ENCODE measurements at regions not wholly inside any gene's neighbourhood (a gene's known extent, or its start where the extent isn't known, plus 50 kb on each side); places are given as distances from the start of the nearest gene placed in this dataset.

- Histone ChIP-seq H3K9ac (ENCODE audit: low read length) (no peak overlapping the region), H3K18ac (ENCODE audit: low read depth in 1 of 2, low read length in 2 of 2) (no peak overlapping the region), H3K27me3 (ENCODE audit: control insufficient read depth in 1 of 2, insufficient read depth in 1 of 2, low read length in 2 of 2) (no peaks in the 10 kb centered on the region), H3K4me3 (ENCODE audit: insufficient read depth in 1 of 2, low read depth in 1 of 2, low read length in 2 of 2) (no peak overlapping the region), H3K4me1 (ENCODE audit: control insufficient read depth, insufficient read depth, low read depth, low read length) (no peaks in the 10 kb centered on the region), H3K4ac (ENCODE audit: low read depth in 1 of 2, low read length in 2 of 2) (no peak overlapping the region), H2BK15ac (ENCODE audit: low read depth, poor library complexity, severe bottlenecking) (no peak overlapping the region), H2BK12ac (ENCODE audit: low read length in 2 of 2) (no peak overlapping the region), H3K9me3 (ENCODE audit: control insufficient read depth, low read length) (no peaks in the 10 kb centered on the region), H3K14ac (ENCODE audit: low read length in 2 of 2) (no peak overlapping the region), H3K27ac (ENCODE audit: low read length, poor library complexity, severe bottlenecking) (no peak overlapping the region), H4K91ac (ENCODE audit: low read length) (no peak overlapping the region), H3K79me1 (replicated peaks; ENCODE audit: low read length, poor library complexity, severe bottlenecking) (no peaks in the 10 kb centered on the region), H2AFZ (ENCODE audit: low read depth, low read length) (no peak overlapping the region), H3K23ac (ENCODE audit: low read length in 2 of 2) (no peak overlapping the region), H3K4me2 (ENCODE audit: low read length, poor library complexity, severe bottlenecking) (no peak overlapping the region), H2BK120ac (ENCODE audit: low read depth, low read length) (no peak overlapping the region), H2AK5ac (ENCODE audit: low read length, severe bottlenecking) (no peak overlapping the region), H3K36me3 (ENCODE audit: control insufficient read depth in 1 of 2, insufficient read depth in 2 of 2, low read depth in 1 of 2, low read length in 2 of 2) (no peaks in the 10 kb centered on the region), H4K8ac (ENCODE audit: low read length) (no peak overlapping the region), H2BK5ac (ENCODE audit: low read depth, low read length, poor library complexity, severe bottlenecking) (no peak overlapping the region)
- DNase-seq, result no peak
- 94% methylated on average over 2 of the region's 2 CpGs for WGBS
Measured at GRCh38 chr1:199310708-199311107, 671.9 kb downstream of the PTPRC start.

- Histone ChIP-seq H2BK15ac (ENCODE audit: low read depth, poor library complexity, severe bottlenecking) (no peak overlapping the region), H2AFZ (ENCODE audit: low read depth, low read length) (no peak overlapping the region), H2AK5ac (ENCODE audit: low read length, severe bottlenecking) (no peak overlapping the region), H3K4ac (ENCODE audit: low read depth in 1 of 2, low read length in 2 of 2) (no peak overlapping the region), H3K14ac (ENCODE audit: low read length in 2 of 2) (no peak overlapping the region), H3K79me1 (replicated peaks; ENCODE audit: low read length, poor library complexity, severe bottlenecking) (no peaks in the 10 kb centered on the region), H3K9ac (ENCODE audit: low read length) (no peak overlapping the region), H3K4me2 (ENCODE audit: low read length, poor library complexity, severe bottlenecking) (no peak overlapping the region), H3K4me1 (ENCODE audit: control insufficient read depth, insufficient read depth, low read depth, low read length) (no peaks in the 10 kb centered on the region), H2BK120ac (ENCODE audit: low read depth, low read length) (no peak overlapping the region), H3K27ac (ENCODE audit: low read length, poor library complexity, severe bottlenecking) (no peak overlapping the region), H2BK12ac (ENCODE audit: low read length in 2 of 2) (no peak overlapping the region), H3K27me3 (ENCODE audit: control insufficient read depth in 1 of 2, insufficient read depth in 1 of 2, low read length in 2 of 2) (no peaks in the 10 kb centered on the region), H3K36me3 (ENCODE audit: control insufficient read depth in 1 of 2, insufficient read depth in 2 of 2, low read depth in 1 of 2, low read length in 2 of 2) (no peaks in the 10 kb centered on the region), H3K4me3 (ENCODE audit: insufficient read depth in 1 of 2, low read depth in 1 of 2, low read length in 2 of 2) (no peak overlapping the region), H3K9me3 (ENCODE audit: control insufficient read depth, low read length) (no peaks in the 10 kb centered on the region), H2BK5ac (ENCODE audit: low read depth, low read length, poor library complexity, severe bottlenecking) (no peak overlapping the region), H3K18ac (ENCODE audit: low read depth in 1 of 2, low read length in 2 of 2) (no peak overlapping the region), H4K91ac (ENCODE audit: low read length) (no peak overlapping the region), H4K8ac (ENCODE audit: low read length) (no peak overlapping the region), H3K23ac (ENCODE audit: low read length in 2 of 2) (no peak overlapping the region)
- no peak for DNase-seq
- 78% methylated on average over 4 of the region's 5 CpGs for WGBS
Measured at GRCh38 chr1:199311478-199312262, 672.8 kb downstream of the PTPRC start.

- H3K36me3 ChIP-seq (ENCODE audit: control insufficient read depth in 1 of 2, insufficient read depth in 2 of 2, low read depth in 1 of 2, low read length in 2 of 2), result no peaks in the 10 kb centered on the region
- no peak for DNase-seq
- no peak overlapping the region for H2BK120ac ChIP-seq (ENCODE audit: low read depth, low read length)
- H3K4me2 ChIP-seq (ENCODE audit: low read length, poor library complexity, severe bottlenecking), result no peak overlapping the region
- H3K79me1 ChIP-seq (replicated peaks; ENCODE audit: low read length, poor library complexity, severe bottlenecking), result no peaks in the 10 kb centered on the region
- no peak overlapping the region for H2BK15ac ChIP-seq (ENCODE audit: low read depth, poor library complexity, severe bottlenecking)
- H4K91ac ChIP-seq (ENCODE audit: low read length), result no peak overlapping the region
- H3K9ac ChIP-seq (ENCODE audit: low read length), result no peak overlapping the region
- no peak overlapping the region for H3K23ac ChIP-seq (ENCODE audit: low read length in 2 of 2)
- no peak overlapping the region for H2BK12ac ChIP-seq (ENCODE audit: low read length in 2 of 2)
- no peak overlapping the region for H3K18ac ChIP-seq (ENCODE audit: low read depth in 1 of 2, low read length in 2 of 2)
- no peak overlapping the region for H3K14ac ChIP-seq (ENCODE audit: low read length in 2 of 2)
- no peak overlapping the region for H2AK5ac ChIP-seq (ENCODE audit: low read length, severe bottlenecking)
- H3K4me1 ChIP-seq (ENCODE audit: control insufficient read depth, insufficient read depth, low read depth, low read length), result no peaks in the 10 kb centered on the region
- 88% methylated on average over 1 of the region's 2 CpGs for WGBS
- H3K27me3 ChIP-seq (ENCODE audit: control insufficient read depth in 1 of 2, insufficient read depth in 1 of 2, low read length in 2 of 2), result no peaks in the 10 kb centered on the region
- H3K4ac ChIP-seq (ENCODE audit: low read depth in 1 of 2, low read length in 2 of 2), result no peak overlapping the region
- no peak overlapping the region for H2BK5ac ChIP-seq (ENCODE audit: low read depth, low read length, poor library complexity, severe bottlenecking)
- H2AFZ ChIP-seq (ENCODE audit: low read depth, low read length), result no peak overlapping the region
- H4K8ac ChIP-seq (ENCODE audit: low read length), result no peak overlapping the region
- no peak overlapping the region for H3K4me3 ChIP-seq (ENCODE audit: insufficient read depth in 1 of 2, low read depth in 1 of 2, low read length in 2 of 2)
- H3K9me3 ChIP-seq (ENCODE audit: control insufficient read depth, low read length), result no peaks in the 10 kb centered on the region
- H3K27ac ChIP-seq (ENCODE audit: low read length, poor library complexity, severe bottlenecking), result no peak overlapping the region
Measured at GRCh38 chr1:199312626-199313025, 673.8 kb downstream of the PTPRC start.

- Histone ChIP-seq H3K9me3 (ENCODE audit: control insufficient read depth, low read length) (no peaks in the 10 kb centered on the region), H3K27ac (ENCODE audit: low read length, poor library complexity, severe bottlenecking) (no peak overlapping the region), H3K9ac (ENCODE audit: low read length) (no peak overlapping the region), H3K4me3 (ENCODE audit: insufficient read depth in 1 of 2, low read depth in 1 of 2, low read length in 2 of 2) (no peak overlapping the region), H3K79me1 (replicated peaks; ENCODE audit: low read length, poor library complexity, severe bottlenecking) (no peaks in the 10 kb centered on the region), H2BK120ac (ENCODE audit: low read depth, low read length) (no peak overlapping the region), H2AK5ac (ENCODE audit: low read length, severe bottlenecking) (no peak overlapping the region), H3K4ac (ENCODE audit: low read depth in 1 of 2, low read length in 2 of 2) (no peak overlapping the region), H2BK5ac (ENCODE audit: low read depth, low read length, poor library complexity, severe bottlenecking) (no peak overlapping the region), H4K8ac (ENCODE audit: low read length) (no peak overlapping the region), H3K36me3 (ENCODE audit: control insufficient read depth in 1 of 2, insufficient read depth in 2 of 2, low read depth in 1 of 2, low read length in 2 of 2) (no peaks in the 10 kb centered on the region), H3K27me3 (ENCODE audit: control insufficient read depth in 1 of 2, insufficient read depth in 1 of 2, low read length in 2 of 2) (no peaks in the 10 kb centered on the region), H3K18ac (ENCODE audit: low read depth in 1 of 2, low read length in 2 of 2) (no peak overlapping the region), H3K4me1 (ENCODE audit: control insufficient read depth, insufficient read depth, low read depth, low read length) (no peaks in the 10 kb centered on the region), H3K23ac (ENCODE audit: low read length in 2 of 2) (no peak overlapping the region), H3K14ac (ENCODE audit: low read length in 2 of 2) (no peak overlapping the region), H2AFZ (ENCODE audit: low read depth, low read length) (no peak overlapping the region), H4K91ac (ENCODE audit: low read length) (no peak overlapping the region), H2BK15ac (ENCODE audit: low read depth, poor library complexity, severe bottlenecking) (no peak overlapping the region), H3K4me2 (ENCODE audit: low read length, poor library complexity, severe bottlenecking) (no peak overlapping the region), H2BK12ac (ENCODE audit: low read length in 2 of 2) (no peak overlapping the region)
- no CpG with 5 or more reads among the region's 2 CpGs for WGBS
- no peak for DNase-seq
Measured at GRCh38 chr1:199313444-199313843, 674.6 kb downstream of the PTPRC start.

All from mesenchymal stem cell (in vitro differentiated cells and primary cell).